ENCODE measurements at regions not wholly inside any gene's neighbourhood (a gene's known extent, or its start where the extent isn't known, plus 50 kb on each side); places are given as distances from the start of the nearest gene placed in this dataset.

DNA sequence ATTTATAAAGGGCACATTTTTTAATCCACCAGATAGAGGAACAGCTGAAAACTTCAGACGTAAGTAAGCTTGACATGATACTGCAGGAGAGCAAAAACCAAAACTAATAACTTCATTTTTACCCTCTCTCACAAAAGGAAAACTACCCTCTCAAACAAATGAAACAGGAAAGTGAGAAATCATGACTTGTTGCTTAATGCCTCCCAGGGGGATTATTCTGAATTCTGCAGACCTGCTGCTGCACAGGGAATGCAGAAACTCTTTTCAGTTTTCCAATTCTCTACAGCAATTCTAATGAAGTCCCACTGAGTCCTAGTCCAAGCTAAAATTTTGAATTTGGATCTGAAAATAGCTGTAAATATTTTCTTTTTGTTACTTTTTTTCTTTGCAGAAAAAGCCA, 637.1 kb upstream of the CCDC54 start:
- DNase-seq (ENCODE audit: low read depth, low spot score) = no peak

- peak; percentile 94 for DNase-seq (ENCODE audit: low read depth, low spot score)
These were observed 631.7 kb upstream of the CCDC54 start for GRCh38 chr3:106745344-106746168.

- DNase-seq (ENCODE audit: low read depth, low spot score) = no peak
These were observed 631.0 kb upstream of the CCDC54 start for GRCh38 chr3:106746286-106746685.

DNA sequence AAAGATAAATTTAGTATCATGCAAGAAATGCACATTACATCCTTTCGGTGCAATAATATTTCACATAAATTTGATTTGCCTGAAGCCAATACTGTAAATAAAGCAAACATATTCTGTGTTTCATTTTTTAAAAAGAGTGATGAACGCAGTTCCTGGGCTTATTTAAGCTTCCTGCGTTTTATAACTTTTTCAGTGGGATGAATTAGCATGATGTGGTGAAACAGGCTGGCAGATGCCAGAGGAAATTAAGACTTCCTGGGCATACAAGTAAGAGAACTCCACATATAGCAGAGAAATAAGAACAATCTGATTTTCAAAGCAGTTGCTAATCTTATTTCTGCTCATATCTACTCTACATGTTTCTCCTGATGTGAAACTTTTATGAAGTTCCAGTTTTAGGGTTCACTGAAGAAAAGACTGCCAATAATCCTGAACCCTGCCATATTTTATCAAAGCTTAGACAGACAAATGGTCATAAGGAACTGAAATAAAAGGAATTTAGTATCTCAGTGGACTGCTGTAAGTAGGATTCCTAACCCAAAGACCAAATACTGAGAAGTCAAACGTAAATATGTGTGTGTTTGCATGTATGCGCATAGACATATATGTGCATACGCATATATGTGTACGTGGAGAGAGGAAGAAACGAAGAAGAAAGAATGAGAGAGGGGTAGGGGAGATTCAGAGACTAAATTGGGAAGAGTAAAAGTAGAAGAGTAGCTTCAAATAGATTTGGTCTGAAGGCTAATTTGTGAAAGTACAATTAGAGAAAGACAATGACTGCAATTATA, 628.6 kb upstream of the CCDC54 start:
- DNase-seq (ENCODE audit: low read depth, low spot score) = no peak

GRCh38 chr3:106750092-106750491, 627.1 kb upstream of the CCDC54 start:
- DNase-seq (ENCODE audit: low read depth, low spot score) = no peak

DNA sequence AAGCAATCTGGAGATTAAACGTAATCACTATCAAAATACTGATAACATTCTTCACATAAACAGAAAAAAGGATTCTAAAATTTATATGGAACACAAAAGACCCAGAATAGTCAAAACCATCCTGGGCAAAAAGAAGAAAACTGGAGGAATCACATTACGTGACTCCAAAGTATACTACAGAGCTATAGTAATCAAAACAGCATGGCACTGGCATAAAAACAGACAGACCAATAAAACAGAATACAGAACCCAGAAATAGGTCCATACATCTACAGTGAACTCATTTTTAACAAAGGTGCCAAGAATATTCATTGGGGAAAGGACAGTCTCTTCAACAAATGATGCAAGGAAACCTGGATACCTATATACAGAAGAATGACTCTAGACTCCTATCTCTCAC, 621.9 kb upstream of the CCDC54 start:
- DNase-seq (ENCODE audit: low read depth, low spot score) = no peak

DNA sequence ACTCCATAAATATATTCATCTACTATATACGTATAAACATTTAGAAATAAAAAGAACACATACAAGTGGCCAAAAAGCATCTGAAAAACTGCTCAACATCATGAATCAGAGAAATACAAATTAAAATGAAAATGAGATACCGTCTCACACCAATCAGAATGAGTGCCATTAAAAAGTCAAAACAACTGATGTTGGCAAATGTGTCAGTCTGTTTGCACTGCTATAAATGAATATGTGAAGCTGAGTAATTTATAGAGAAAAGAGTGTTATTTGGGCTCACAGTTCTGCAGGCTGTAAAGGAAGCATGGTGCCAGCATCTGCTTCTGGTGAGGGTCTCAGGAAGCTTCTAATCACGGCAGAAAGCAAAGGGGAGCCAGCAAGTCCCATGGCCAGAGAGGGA, 620.3 kb upstream of the CCDC54 start:
- DNase-seq (ENCODE audit: low read depth, low spot score) = no peak

- DNase-seq (ENCODE audit: low read depth, low spot score) = no peak
These were observed 618.8 kb upstream of the CCDC54 start for GRCh38 chr3:106758459-106758858.

DNA sequence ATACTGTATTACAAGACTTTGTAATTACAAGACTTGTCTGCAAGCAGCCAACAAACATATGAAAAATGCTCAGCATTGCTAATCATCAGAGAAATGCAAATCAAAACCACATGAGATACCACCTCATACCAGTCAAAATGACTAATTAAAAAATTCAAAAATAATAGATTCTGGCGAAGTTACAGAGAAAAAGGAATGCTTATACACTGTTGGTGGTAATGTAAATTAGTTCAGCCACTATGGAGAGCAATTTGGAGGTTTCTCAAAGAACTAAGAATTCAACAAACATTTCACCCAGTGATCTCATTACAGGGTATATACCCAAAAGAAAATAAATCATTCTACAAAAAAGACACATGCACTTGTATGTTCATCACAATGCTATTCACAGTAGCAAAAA, 617.5 kb upstream of the CCDC54 start:
- DNase-seq (ENCODE audit: low read depth, low spot score) = no peak

DNA sequence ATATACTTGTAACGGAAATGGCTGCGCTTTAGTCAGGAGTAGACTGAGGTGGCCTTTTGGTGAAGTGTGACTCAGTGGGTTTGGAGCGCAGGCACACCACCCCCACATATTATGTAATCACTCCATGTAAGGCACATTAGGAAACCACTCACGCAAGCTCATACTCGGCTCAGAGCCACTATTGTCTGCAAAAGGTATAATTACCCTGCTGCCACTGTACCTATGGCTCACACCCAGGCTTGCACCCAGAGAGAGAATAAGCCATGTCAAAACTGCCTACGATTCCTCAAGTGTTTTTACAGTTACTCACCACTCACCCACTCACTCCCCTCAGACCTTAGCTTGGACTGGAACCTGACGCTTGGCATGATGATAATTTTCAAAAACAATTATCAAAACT, 611.9 kb upstream of the CCDC54 start:
- DNase-seq (ENCODE audit: low read depth, low spot score) = no peak

DNA sequence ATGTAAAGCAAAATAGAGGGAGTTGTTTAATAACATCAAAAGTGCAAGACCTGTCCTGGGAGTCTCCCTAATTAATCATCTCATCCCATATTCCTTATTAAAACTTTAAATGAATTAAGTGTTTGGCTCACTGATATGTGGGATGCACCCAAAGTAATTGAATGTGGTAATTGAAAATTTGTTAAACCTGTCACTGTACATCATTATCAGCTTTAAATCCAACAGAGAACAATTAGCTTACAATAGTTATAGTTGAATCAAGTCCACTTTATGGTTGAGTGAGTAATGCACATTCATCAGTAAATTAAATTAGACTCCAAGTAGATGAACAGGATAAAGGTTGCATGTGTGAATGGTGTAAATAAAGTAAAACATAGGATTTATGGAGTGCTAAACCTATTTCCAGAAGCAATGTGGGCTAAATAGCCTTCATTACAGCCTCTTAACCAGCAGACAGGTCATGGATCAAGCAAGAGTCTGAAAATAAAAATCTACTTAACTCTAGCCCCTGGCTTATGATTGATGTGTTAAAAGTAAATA, 608.2 kb upstream of the CCDC54 start:
- DNase-seq (ENCODE audit: low read depth, low spot score) = no peak

- no peak for DNase-seq (ENCODE audit: low read depth, low spot score)
These were observed 603.4 kb upstream of the CCDC54 start for GRCh38 chr3:106773795-106774194.

- no peak for DNase-seq (ENCODE audit: low read depth, low spot score)
These were observed 594.0 kb upstream of the CCDC54 start for GRCh38 chr3:106783231-106783630.

DNA sequence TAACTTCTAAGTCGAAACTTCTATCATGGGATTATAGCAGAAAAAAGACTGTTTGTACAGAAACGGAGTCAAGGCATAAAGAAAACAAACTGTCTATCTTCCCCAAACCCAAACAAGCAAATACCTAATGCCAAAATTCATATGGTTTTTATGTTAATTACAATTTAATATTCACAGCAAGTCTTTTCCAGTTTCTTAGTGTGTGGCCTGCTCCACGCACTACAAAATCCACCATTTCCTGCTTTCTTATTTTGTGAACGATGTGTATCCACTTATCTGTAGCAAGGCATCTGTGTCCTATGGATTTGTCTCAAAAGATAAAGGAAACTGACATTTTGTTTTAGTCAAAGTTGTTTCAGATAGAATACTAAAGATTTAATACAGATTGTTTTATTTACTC, 588.0 kb upstream of the CCDC54 start:
- DNase-seq (ENCODE audit: low read depth, low spot score) = no peak

GRCh38 chr3:106792716-106793115, 584.5 kb upstream of the CCDC54 start:
- no peak for DNase-seq (ENCODE audit: low read depth, low spot score)

GRCh38 chr3:106794442-106794841, 582.8 kb upstream of the CCDC54 start:
- DNase-seq (ENCODE audit: low read depth, low spot score) = no peak

- no peak for DNase-seq (ENCODE audit: low read depth, low spot score)
These were observed 581.7 kb upstream of the CCDC54 start for GRCh38 chr3:106795553-106795952.

GRCh38 chr3:106797461-106797860, 579.8 kb upstream of the CCDC54 start:
- DNase-seq (ENCODE audit: low read depth, low spot score) = no peak

GRCh38 chr3:106805625-106806024, 571.6 kb upstream of the CCDC54 start:
- no peak for DNase-seq (ENCODE audit: low read depth, low spot score)

- no peak for DNase-seq (ENCODE audit: low read depth, low spot score)
These were observed 570.3 kb upstream of the CCDC54 start for GRCh38 chr3:106806964-106807363.

DNA sequence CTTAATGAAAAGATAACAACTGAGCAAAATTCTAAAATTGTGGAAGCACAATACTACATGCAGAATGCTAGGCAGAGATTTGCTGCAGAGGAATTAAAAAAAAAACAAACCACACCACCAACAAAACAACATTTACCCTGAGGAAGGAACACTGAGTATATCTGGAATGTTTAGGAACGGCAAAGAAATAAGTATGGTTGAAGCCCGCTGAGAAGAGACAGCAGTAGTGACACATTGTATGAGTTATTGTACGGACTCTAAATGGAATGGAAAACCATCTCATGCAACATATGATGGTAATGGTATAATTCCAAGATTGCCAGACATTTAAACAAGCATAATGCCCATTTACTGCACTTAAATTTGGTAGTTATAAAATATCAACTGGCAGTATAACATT, 568.2 kb upstream of the CCDC54 start:
- DNase-seq (ENCODE audit: low read depth, low spot score) = no peak

- no peak for DNase-seq (ENCODE audit: low read depth, low spot score)
These were observed 567.5 kb upstream of the CCDC54 start for GRCh38 chr3:106809623-106810299.

Data from pulmonary artery endothelial cell (primary cell).